ENCODE measurements at regions not wholly inside any gene's neighbourhood (a gene's known extent, or its start where the extent isn't known, plus 50 kb on each side); places are given as distances from the start of the nearest gene placed in this dataset.

DNA sequence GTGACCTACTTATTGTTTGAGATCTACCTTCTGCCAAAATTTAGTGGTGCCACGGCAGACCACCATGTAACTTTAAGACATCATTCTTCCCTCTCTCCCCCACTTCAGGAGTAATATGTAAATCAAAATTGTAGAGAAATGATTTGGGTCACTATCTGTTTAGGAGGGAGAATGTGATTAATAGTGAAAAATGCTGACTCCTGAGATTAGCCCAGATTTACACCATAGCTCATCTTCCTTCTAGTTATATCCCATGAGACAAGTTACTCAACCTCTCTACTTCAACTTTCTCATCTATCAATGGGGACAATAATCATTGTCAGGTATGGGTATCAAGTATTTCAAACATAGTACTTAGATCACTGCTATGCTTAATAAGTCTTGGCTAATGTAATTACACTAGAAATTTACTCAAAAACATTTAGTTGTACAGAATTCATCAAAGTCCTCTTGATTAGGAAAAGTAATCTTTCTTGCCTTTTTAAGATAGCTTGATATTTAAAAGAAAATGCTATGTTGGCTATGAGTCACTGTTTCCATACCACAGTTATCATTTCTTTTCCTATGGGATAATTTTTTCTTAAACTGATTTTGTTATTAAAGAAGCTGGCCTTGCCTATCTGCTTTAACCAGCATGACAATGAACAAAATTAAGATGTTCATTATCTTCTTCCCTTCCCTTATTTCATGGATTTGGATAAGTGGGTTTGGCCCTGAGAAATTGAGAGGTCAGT is 1038.9 kb upstream of the ZEB2 start:
- TF ChIP-seq, protein P1, sequence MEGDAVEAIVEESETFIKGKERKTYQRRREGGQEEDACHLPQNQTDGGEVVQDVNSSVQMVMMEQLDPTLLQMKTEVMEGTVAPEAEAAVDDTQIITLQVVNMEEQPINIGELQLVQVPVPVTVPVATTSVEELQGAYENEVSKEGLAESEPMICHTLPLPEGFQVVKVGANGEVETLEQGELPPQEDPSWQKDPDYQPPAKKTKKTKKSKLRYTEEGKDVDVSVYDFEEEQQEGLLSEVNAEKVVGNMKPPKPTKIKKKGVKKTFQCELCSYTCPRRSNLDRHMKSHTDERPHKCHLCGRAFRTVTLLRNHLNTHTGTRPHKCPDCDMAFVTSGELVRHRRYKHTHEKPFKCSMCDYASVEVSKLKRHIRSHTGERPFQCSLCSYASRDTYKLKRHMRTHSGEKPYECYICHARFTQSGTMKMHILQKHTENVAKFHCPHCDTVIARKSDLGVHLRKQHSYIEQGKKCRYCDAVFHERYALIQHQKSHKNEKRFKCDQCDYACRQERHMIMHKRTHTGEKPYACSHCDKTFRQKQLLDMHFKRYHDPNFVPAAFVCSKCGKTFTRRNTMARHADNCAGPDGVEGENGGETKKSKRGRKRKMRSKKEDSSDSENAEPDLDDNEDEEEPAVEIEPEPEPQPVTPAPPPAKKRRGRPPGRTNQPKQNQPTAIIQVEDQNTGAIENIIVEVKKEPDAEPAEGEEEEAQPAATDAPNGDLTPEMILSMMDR (IDR thresholded peaks at IDR 0.05) = no peak
- TF ChIP-seq POLR2A (IDR thresholded peaks at IDR 0.05) = no peak
